CD4-positive, CD25-positive, alpha-beta regulatory T cell (primary cell): ENCODE measurements at regions not wholly inside any gene's neighbourhood (a gene's known extent, or its start where the extent isn't known, plus 50 kb on each side); places are given as distances from the start of the nearest gene placed in this dataset.

ENCODE experiments used
- ATAC-seq, 2 donors: fragments of 150-1000 bp; cut with Tn5 transposase; one replicate each; pipeline ENCODE4 v1.10.0; 2021; ENCODE audit warnings: low read depth in 2 of 2, moderate number of reproducible peaks in 2 of 2, moderate library complexity in 1 of 2
- DNase-seq, 3 donors: peaks; one replicate each; pipeline versions ENCODE4 v3.0.0 to v3.0.0-alpha.2; 2012 to 2022; ENCODE audit warnings: mixed read lengths in 1 of 3
- H3K27ac ChIP-seq: one replicate; pipeline ENCODE4 v1.7.0; 2013; ENCODE audit warnings: mild to moderate bottlenecking, low read length; ENCODE audit not compliant: insufficient read depth, poor library complexity, severe bottlenecking
- H3K27me3 ChIP-seq: one replicate; pipeline ENCODE4 v1.7.0; 2013; ENCODE audit warnings: low read length; ENCODE audit not compliant: control insufficient read depth, insufficient read depth
- H3K36me3 ChIP-seq: one replicate; pipeline ENCODE4 v1.7.0; 2013; ENCODE audit warnings: mild to moderate bottlenecking, low read length, moderate library complexity; ENCODE audit not compliant: control insufficient read depth, insufficient read depth
- H3K4me1 ChIP-seq: 2 replicates; pipeline ENCODE4 v1.7.0; 2013; ENCODE audit warnings: mild to moderate bottlenecking, low read length; ENCODE audit not compliant: insufficient read depth, control insufficient read depth, poor library complexity, severe bottlenecking
- H3K4me3 ChIP-seq: one replicate; pipeline ENCODE4 v1.7.0; 2013; ENCODE audit warnings: low read depth, mild to moderate bottlenecking, low read length, moderate library complexity
- H3K9me3 ChIP-seq, 2 experiments: 1 replicate in 1 of 2; 2 replicates in 1 of 2; pipeline ENCODE4 v1.7.0; 2013; ENCODE audit warnings: low read length in 2 of 2, mild to moderate bottlenecking in 1 of 2, moderate library complexity in 1 of 2; ENCODE audit not compliant: control insufficient read depth in 2 of 2
- H3K27ac Mint-ChIP-seq, 3 donors: one replicate each; pipeline ENCODE4 v1.8.0; 2020 to 2022; ENCODE audit warnings: mild to moderate bottlenecking in 3 of 3, mixed read lengths in 3 of 3, moderate library complexity in 2 of 3
- H3K27me3 Mint-ChIP-seq: one replicate; pipeline ENCODE4 v1.8.0; 2022; ENCODE audit warnings: mild to moderate bottlenecking, mixed read lengths
- H3K36me3 Mint-ChIP-seq: one replicate; pipeline ENCODE4 v1.8.0; 2020; ENCODE audit warnings: mixed read lengths
- H3K4me1 Mint-ChIP-seq, 4 donors: one replicate each; pipeline ENCODE4 v1.8.0; 2020 to 2022; ENCODE audit warnings: mixed read lengths in 4 of 4, mild to moderate bottlenecking in 1 of 4
- H3K4me3 Mint-ChIP-seq, 4 donors: one replicate each; pipeline ENCODE4 v1.8.0; 2020 to 2022; ENCODE audit warnings: mild to moderate bottlenecking in 4 of 4, mixed read lengths in 4 of 4, moderate library complexity in 3 of 4
- H3K9me3 Mint-ChIP-seq, 7 donors: one replicate each; pipeline ENCODE4 v1.8.0; 2020 to 2022; ENCODE audit warnings: mixed read lengths in 7 of 7, mild to moderate bottlenecking in 3 of 7, moderate library complexity in 2 of 7

DNA sequence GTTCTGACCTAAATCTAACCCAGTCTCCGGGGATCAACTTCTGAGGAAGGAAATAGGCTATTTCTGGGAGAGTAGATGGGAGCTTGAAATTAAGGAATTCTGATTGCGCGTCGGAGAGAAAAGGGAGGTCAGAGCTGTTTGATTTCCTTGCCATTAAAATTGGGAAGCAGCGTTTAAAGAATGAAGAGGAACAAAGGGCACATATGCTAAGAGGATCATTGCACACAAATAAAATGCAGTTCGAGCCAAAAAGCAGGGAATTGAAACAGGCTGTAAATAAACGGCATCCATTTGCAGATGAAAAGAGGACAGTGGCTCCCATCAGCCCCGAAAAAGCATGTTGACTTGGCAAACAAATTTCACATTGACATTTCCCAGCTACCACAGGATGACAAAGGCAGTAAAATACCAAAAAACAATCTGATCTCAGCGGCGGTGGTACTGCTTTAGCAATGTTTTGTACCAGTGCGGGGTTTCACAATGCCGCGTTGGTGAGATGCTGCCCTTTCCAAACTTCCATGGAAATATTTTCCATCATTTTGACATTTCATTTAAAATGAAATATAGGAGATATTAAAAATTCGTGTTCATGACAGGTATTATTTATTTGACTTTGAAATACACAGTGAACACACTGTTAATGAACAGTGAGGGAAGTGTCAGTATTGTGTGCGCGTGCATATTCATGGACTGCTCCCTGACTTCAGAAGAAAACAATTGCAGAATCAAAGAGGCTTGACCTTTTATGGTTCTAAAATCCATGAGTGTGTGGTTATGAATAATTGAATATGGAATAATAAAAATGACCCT, 108.8 kb downstream of the SQOR start:
- ATAC-seq, result no peak
- no peak overlapping the region for H3K27ac Mint-ChIP-seq
- no peaks in the 10 kb centered on the region for H3K4me1 ChIP-seq
- H3K9me3 ChIP-seq, result no peaks in the 10 kb centered on the region
- no peaks in the 10 kb centered on the region for H3K36me3 Mint-ChIP-seq
- no peaks in the 10 kb centered on the region for H3K36me3 ChIP-seq
- no peaks in the 10 kb centered on the region for H3K4me1 Mint-ChIP-seq
- H3K27me3 ChIP-seq, result no peaks in the 10 kb centered on the region
- H3K27ac ChIP-seq, result no peak overlapping the region
- H3K4me3 ChIP-seq, result no peak overlapping the region
- H3K4me3 Mint-ChIP-seq, result no peak overlapping the region
- peaks cover 0 to 4% (median 0%) of the 10 kb centered on the region in 7 donors for H3K9me3 Mint-ChIP-seq
- no peak for DNase-seq
- no peaks in the 10 kb centered on the region for H3K27me3 Mint-ChIP-seq

DNA sequence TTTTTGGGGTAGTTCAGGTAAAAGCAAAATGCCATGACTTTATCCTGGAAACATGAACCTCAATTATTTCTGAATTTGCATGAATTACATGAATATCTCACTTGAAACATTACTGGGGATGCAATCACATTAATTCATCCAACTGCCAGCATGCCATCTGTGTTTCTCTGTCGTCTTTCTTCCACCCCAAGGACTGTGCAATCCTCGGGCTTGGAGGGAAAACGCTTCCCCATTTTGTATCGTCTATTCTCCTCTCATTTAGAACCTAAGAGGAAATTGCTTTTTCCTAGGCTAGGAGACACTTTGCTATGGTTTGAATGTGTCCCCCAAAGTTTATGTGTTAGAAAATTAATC, 109.4 kb downstream of the SQOR start:
- DNase-seq (no peak), ATAC-seq (no peak)
- Histone ChIP-seq H3K4me3 (no peak overlapping the region), H3K36me3 (no peaks in the 10 kb centered on the region), H3K27me3 (no peaks in the 10 kb centered on the region), H3K9me3 (no peaks in the 10 kb centered on the region), H3K4me1 (no peaks in the 10 kb centered on the region), H3K27ac (no peak overlapping the region)
- Mint-ChIP-seq H3K4me3 (no peak overlapping the region), H3K9me3 (peaks cover 0 to 4% (median 0%) of the 10 kb centered on the region in 7 donors), H3K27ac (no peak overlapping the region), H3K4me1 (no peaks in the 10 kb centered on the region), H3K27me3 (peaks cover under 1% of the 10 kb centered on the region), H3K36me3 (no peaks in the 10 kb centered on the region)

- DNase-seq (no peak), ATAC-seq (no peak)
- no peaks in the 10 kb centered on the region for H3K36me3 Mint-ChIP-seq
- H3K27me3 ChIP-seq, result no peaks in the 10 kb centered on the region
- H3K4me1 Mint-ChIP-seq, result no peaks in the 10 kb centered on the region
- no peaks in the 10 kb centered on the region for H3K9me3 Mint-ChIP-seq
- no peaks in the 10 kb centered on the region for H3K36me3 ChIP-seq
- no peak overlapping the region for H3K4me3 Mint-ChIP-seq
- H3K27ac ChIP-seq, result no peak overlapping the region
- no peaks in the 10 kb centered on the region for H3K9me3 ChIP-seq
- H3K27me3 Mint-ChIP-seq, result peaks cover 5% of the 10 kb centered on the region
- H3K27ac Mint-ChIP-seq, result no peak overlapping the region
- no peak overlapping the region for H3K4me3 ChIP-seq
- no peaks in the 10 kb centered on the region for H3K4me1 ChIP-seq
These were observed 112.6 kb downstream of the SQOR start for GRCh38 chr15:45747426-45747825.

DNA sequence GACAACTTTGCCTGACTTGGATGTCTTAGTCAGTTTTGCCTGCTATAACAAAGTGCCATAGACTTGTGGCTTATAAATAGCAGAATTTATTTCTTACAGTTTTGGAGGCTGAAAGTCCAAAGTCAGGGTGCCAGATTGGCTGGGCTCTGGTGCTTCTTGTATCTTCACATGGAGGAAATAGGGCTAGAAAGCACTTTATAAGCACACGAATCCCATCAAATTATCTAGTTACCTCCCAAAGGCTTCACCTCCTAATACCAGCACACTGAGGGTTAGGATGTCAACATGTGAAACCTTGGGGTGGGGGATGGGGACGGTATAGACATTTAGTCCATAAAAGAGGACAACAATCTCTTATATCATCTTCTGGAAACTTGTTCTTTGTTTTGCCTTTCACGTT, 116.8 kb downstream of the SQOR start:
- Mint-ChIP-seq H3K36me3 (no peaks in the 10 kb centered on the region), H3K27me3 (peaks cover 5% of the 10 kb centered on the region), H3K4me1 (no peaks in the 10 kb centered on the region), H3K27ac (no peak overlapping the region), H3K9me3 (peaks cover 0 to 7% (median 3%) of the 10 kb centered on the region in 7 donors), H3K4me3 (no peak overlapping the region)
- H3K36me3 ChIP-seq, result no peaks in the 10 kb centered on the region
- no peak overlapping the region for H3K4me3 ChIP-seq
- H3K4me1 ChIP-seq, result no peaks in the 10 kb centered on the region
- no peak overlapping the region for H3K27ac ChIP-seq
- no peaks in the 10 kb centered on the region for H3K27me3 ChIP-seq
- no peaks in the 10 kb centered on the region for H3K9me3 ChIP-seq
- no peak for DNase-seq
- no peak for ATAC-seq

GRCh38 chr15:45759936-45760335, 125.1 kb downstream of the SQOR start:
- H3K4me1 Mint-ChIP-seq, result no peaks in the 10 kb centered on the region
- no peak overlapping the region for H3K4me3 Mint-ChIP-seq
- no peaks in the 10 kb centered on the region for H3K36me3 ChIP-seq
- H3K27ac ChIP-seq, result no peak overlapping the region
- H3K9me3 Mint-ChIP-seq, result peaks cover 0 to 10% (median 3%) of the 10 kb centered on the region in 7 donors
- no peak overlapping the region for H3K4me3 ChIP-seq
- H3K27me3 Mint-ChIP-seq, result peaks cover 4% of the 10 kb centered on the region
- H3K9me3 ChIP-seq, result no peaks in the 10 kb centered on the region
- H3K27ac Mint-ChIP-seq, result no peak overlapping the region
- ATAC-seq (no peak), DNase-seq (no peak)
- no peaks in the 10 kb centered on the region for H3K4me1 ChIP-seq
- no peaks in the 10 kb centered on the region for H3K36me3 Mint-ChIP-seq
- peaks cover 5% of the 10 kb centered on the region for H3K27me3 ChIP-seq

DNA sequence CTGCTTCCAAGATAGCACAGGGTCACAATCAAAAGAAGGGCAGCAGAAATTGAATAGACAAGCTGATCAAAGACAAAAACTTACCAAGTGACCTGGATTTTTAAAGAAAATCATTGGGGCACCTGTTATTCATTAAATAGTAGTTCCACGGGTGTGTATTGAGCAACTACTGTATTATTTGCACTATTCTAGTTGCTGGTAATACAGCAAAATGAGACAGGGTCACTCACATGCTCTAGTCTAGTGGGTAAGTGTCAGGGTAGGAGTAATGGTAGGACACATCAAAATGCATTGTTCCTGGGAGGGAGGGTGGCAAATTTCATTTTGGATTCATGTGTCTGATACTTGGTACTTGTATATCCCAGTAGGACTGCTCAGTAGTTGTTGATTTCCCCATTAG, 127.9 kb downstream of the SQOR start:
- H3K27ac ChIP-seq, result no peak overlapping the region
- H3K36me3 ChIP-seq, result no peaks in the 10 kb centered on the region
- no peak overlapping the region for H3K4me3 ChIP-seq
- no peak overlapping the region for H3K4me3 Mint-ChIP-seq
- DNase-seq (no peak), ATAC-seq (no peak)
- H3K36me3 Mint-ChIP-seq, result no peaks in the 10 kb centered on the region
- H3K27ac Mint-ChIP-seq, result no peak overlapping the region
- peaks cover 0 to 3% (median 0%) of the 10 kb centered on the region in 7 donors for H3K9me3 Mint-ChIP-seq
- peaks cover 5% of the 10 kb centered on the region for H3K27me3 ChIP-seq
- no peaks in the 10 kb centered on the region for H3K9me3 ChIP-seq
- H3K4me1 ChIP-seq, result no peaks in the 10 kb centered on the region
- H3K27me3 Mint-ChIP-seq, result peaks cover 4% of the 10 kb centered on the region
- H3K4me1 Mint-ChIP-seq, result no peaks in the 10 kb centered on the region

DNA sequence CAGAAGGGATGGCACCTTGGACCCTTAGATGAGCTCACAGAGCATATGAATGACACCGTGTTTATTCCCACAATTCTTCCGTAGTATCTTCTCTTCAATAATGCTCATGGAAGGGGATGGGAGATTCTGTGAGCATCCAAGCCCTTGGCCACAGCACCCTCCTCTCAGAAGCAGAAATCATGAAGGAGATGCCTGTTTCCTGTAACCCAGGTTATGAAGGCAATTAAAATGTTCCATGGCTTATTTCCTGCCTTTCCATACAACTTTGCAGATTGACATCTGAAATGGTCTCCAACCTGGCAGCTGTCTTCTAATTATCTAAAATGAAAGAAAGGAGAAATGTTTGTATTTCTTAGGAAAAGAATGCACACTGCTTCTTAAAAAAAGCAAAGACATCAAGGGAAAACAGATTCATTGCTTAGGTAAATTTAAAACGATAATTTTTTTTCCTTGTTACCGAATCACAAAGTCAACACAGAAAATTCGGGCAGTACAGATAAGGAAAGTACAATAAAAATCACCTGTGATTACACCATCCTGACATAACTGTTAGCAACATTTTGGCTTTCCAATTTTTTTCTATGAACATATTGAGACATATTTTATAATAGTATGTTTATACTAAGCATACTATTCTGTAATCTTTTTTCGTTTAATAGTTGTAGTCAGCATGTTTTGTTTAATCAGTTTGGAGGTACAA, 128.5 kb downstream of the SQOR start:
- Histone ChIP-seq H3K9me3 (no peaks in the 10 kb centered on the region), H3K27ac (no peak overlapping the region), H3K36me3 (no peaks in the 10 kb centered on the region), H3K4me1 (no peaks in the 10 kb centered on the region), H3K27me3 (peaks cover 5% of the 10 kb centered on the region), H3K4me3 (no peak overlapping the region)
- DNase-seq (no peak), ATAC-seq (no peak)
- H3K4me3 Mint-ChIP-seq, result no peak overlapping the region
- H3K9me3 Mint-ChIP-seq, result peaks cover 0 to 3% (median 0%) of the 10 kb centered on the region in 7 donors
- H3K27me3 Mint-ChIP-seq, result peaks cover 4% of the 10 kb centered on the region
- H3K36me3 Mint-ChIP-seq, result no peaks in the 10 kb centered on the region
- H3K4me1 Mint-ChIP-seq, result no peaks in the 10 kb centered on the region
- no peak overlapping the region for H3K27ac Mint-ChIP-seq

DNA sequence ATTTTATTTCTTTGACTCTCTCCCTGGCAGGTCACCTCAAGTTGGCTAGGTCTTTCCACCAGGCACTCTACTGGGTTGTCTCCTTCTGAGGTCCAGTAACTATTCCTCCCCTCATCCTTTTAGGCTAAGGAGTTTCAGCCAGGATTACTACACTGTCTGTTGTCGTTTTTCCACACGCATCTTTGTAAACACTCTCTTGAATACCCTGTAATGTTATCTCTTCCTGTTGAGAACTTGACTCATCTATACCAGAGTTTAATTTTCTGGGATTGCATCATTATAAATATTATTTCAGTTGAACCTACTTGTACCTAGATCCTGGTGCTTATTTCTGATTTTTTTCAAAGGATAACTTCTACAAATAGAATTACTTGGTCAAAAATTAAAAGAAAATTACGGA, 138.3 kb downstream of the SQOR start:
- Mint-ChIP-seq H3K4me1 (no peaks in the 10 kb centered on the region), H3K27ac (no peak overlapping the region), H3K27me3 (no peaks in the 10 kb centered on the region), H3K9me3 (peaks cover 0 to 1% (median 0%) of the 10 kb centered on the region in 7 donors), H3K36me3 (no peaks in the 10 kb centered on the region), H3K4me3 (no peak overlapping the region)
- Histone ChIP-seq H3K27ac (no peak overlapping the region), H3K27me3 (peaks cover 3% of the 10 kb centered on the region), H3K36me3 (no peaks in the 10 kb centered on the region), H3K4me3 (no peak overlapping the region), H3K4me1 (no peaks in the 10 kb centered on the region), H3K9me3 (no peaks in the 10 kb centered on the region)
- DNase-seq (no peak), ATAC-seq (no peak)
